ENCODE measurements at regions not wholly inside any gene's neighbourhood (a gene's known extent, or its start where the extent isn't known, plus 50 kb on each side); places are given as distances from the start of the nearest gene placed in this dataset.

DNA sequence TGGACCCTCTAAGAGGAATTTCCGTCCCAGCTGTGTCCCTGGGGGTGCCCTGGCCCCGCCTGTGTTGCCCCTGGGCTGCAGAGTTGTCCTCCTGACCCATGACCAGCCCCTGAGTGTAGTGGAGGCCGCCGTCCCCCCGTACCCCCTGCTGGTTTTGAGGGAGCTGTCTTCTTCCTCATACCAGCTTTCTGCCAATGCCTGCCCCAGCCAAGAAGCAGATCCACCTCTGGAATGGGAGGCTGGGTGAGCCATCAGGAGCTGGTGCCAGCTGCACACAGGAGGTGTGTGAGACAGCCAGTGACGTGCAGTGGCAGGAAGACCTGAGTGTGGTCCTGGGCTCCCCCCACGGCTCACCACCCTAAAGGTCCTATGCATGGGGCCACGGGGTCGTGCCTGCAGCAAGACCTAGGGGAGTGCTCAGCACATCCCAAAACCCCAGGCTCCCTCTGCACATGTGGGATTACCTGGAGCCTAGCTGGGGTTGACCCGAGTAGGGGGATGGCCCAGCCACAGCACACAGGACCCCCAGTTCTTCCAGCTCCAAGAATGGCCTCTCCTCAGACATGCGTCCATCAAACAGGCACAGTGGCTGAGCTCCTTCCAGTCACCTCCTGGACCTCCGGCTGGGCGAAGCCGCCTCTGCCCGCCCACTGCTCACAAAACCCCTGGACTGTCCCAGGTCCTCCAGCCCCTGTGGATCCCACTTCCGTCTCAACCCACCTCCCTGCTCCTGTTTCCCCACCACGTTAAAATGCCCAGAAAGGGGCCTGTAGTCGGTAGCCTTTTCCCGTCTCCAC is 647.6 kb downstream of the BRD1 start:
- DNase-seq = no peak

DNA sequence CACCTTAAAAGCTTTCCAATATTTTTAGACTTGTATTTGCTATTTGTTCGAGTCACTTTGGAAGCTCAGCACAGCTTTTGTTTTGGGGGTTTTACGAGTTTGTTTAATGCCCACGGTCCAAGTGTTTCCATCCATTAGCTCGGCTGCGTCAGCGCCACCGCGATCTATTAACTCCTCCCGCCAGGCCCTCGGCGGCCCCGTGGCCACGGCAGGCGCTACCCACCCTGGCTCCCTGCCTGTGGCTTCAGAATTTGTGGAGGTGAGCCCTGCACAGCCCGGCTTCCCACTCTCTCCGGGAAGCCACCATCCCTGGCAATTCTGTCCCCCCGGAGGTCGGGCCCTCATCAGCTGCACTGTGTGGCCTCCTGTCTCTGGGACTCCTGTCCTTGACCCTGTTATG is 648.5 kb downstream of the BRD1 start:
- no peak for DNase-seq

DNA sequence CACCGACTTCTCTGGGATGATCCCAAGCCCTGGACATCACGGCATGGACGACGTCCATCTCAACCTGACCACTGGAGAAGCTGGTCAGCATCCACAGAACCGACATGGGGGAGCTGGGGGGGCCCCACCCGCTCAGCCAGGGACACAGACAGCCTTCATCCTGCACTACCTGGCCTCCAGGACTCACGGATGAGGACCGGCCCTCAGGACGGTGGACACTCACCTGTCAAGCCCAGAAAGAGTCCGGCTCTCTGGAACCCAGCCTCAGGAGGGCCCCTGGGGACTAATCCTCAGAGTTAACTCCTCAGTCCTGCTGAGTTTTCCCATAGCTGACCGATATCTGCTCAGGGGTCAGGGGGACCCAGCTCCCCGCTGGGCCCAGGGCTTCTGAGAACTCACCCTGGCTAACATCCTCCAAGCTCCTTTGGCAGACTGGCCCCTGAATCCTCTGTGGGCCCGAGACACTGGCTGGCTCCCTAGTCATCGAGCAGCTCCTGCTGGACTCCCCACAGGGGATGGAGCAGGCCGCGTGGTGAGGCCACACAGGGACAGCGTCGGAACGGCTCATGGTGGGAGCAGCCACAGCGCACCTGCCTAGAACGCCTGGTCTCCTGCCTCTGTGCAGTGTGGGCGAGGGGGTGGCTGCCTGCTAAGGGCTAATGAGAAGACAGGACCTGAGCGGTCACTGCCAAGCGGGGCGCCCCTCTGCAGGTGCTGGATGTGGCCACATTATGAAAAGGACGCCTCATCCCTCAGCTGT is 649.2 kb downstream of the BRD1 start:
- no peak for DNase-seq

DNA sequence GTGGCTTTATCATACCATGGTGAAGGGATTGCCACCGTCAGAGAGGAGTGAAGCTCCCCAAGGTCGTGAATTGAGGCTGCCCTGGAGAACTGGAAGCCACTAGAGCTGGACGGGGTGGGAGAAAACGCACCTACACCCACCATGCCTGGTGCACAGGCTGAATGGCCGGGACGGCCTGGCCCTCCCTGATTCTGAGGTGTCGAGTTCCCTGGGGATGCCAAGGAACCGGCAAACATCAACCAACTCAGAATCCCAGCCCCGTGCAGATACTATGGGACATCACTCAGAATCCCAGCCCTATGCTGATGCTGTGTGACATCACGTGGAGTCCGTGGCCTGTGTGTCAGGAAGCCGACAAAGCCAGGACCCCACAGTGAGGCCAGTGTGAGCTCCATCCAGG is 650.0 kb downstream of the BRD1 start:
- no peak for DNase-seq

DNA sequence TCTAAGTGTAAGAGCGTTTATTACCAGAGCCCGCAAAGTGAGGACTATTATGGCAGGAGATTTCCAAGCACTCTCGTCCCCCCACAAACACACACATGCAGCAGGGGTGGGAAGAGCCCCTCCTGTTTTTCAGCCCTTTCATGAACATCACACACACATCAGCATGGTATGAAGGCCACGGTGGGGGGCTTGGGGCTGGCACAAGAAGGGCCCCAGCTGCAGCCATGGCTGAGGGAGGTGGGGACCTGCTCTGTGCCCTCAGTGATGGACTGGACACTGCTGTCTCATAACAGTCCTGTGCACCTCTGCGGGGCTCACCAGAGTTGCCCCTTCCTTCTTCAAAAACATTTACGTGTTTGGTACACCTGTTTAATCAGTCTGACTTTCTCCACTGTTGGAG is 650.7 kb downstream of the BRD1 start:
- DNase-seq = no peak

DNA sequence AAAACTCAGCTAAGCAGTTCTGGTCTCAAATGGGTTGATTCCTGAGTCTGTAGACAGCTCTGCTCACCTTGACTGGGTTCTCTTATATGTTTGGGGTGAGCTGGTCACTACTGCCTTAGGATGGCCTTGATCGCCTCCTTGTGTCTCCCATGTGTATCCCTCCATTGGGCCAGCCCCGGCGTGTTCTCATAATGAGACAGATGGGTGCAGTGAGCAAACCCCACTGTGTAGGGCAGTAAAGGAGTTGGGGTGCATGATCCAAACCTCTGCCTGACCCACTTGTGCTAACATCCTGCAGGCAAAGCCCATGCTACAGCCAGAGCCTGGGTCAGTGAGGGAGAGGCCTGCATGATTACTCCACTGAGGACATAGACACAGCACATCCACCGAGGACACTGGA is 657.6 kb downstream of the BRD1 start:
- DNase-seq = no peak

DNA sequence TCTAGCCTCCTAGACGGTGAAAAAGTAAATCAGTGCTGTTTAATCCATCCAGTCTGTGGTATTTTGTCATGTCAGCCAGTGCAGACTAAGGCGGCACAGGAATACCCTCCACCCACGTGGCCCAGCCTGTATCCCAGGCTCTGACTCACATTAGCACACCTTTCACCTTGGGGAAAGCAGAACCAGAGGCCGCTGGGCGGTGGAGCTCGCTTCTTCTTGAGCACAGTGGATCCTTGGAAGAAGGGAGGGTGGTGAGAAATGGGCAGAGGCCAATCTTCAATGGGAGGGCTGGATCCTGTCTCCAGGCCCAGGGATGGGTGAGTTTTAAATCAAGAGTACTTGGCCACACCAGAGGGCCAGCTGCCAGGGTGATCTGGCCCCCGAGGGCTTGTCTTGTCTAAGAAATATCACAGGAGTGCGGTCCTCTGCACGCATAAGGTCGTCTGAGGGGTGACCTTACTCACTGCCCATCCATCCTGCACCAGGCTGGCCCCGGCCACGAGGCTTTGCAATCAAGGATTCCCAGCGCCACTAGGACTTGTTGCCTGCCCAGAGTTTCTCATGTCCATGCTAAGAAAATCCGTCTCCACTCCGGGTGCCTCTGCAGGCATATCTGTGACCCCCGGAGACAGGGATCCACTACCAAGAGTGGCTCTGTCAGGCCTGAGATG is 658.5 kb downstream of the BRD1 start:
- no peak for DNase-seq

DNA sequence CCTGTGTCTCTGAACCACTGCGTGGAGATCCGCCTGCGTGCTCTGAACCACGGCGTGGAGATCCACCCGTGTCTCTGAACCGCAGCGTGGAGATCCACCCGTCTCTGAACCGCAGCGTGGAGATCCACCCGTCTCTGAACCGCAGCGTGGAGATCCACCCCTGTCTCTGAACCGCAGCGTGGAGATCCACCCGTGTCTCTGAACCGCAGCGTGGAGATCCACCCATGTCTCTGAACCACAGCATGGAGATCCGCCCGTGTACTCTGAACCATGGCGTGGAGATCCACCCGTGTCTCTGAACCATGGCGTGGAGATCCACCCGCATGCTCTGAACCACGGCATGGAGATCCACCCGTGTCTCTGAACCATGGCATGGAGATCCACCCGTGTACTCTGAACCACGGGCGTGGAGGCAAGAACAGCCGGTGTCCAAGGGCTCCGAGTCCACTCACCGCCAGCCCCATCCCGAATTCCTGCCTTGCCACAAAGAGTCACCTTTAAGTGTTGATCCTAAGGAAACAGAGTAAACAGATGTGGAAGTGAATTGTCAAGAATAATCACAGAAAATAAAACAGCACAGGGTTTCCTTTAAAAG is 659.4 kb downstream of the BRD1 start:
- DNase-seq = no peak

DNA sequence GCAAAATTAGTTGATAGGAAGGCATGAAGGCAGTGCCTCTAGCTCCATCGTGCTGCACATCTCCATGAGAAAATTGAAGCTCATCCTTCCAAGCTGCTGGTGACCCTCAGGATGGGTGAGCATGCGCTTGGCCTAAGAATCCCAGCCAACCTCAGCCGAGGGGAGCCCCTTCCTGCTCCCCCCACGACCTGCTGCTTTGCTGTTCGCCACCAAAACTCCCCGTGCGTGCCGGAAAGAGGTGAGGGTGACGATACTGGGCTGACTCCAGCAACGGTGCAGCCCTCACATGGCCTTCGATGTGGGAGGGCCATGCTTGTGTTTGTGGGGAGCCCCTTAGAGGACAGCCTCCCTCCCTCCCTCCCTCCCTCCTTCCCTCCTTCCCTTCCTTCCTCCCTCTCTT is 660.9 kb downstream of the BRD1 start:
- DNase-seq = no peak

DNA sequence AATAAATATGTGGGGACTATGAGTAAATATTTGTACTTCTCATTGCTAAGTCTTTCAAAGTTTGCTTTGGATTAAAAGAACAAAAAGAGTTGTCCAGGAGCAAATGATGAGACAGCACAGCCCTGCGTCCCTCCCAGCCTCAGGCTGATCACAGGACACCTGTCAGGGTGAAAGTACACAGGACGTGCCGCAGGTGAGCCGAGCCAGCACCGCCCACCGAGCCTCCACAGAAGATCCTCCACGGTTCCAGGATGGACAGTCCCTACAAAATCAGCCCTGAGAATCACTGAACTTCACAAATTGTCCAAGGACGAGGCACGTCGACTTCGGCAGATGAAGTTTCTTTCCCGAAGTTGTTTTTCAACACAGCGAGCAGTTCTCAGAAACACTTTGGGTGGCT is 661.5 kb downstream of the BRD1 start:
- DNase-seq = no peak

DNA sequence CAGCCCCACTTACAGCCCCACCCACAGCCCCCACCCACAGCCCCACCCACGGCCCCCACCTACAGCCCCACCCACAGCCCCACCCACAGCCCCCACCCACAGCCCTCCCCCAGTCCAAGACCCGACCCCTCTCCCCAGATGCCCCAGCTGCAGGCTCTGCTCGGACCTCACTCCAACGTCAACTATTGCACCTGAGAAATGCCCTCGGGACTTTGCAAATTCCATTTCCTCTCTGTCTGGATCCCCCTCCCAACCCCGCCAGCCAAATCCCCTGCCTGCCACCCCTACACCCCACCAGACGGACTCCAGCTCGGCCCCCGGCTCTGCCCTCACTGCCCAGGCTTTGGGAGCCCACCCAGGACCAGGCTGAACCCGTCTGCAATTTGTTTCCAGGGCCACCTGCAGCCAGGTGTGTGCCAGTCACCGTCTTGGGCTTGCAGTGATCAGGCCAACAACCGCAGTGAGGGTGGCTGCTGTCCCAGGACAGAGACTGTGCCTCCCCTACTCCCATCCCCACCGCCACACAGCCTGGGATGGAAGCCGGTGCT is 662.8 kb downstream of the BRD1 start:
- no peak for DNase-seq

DNA sequence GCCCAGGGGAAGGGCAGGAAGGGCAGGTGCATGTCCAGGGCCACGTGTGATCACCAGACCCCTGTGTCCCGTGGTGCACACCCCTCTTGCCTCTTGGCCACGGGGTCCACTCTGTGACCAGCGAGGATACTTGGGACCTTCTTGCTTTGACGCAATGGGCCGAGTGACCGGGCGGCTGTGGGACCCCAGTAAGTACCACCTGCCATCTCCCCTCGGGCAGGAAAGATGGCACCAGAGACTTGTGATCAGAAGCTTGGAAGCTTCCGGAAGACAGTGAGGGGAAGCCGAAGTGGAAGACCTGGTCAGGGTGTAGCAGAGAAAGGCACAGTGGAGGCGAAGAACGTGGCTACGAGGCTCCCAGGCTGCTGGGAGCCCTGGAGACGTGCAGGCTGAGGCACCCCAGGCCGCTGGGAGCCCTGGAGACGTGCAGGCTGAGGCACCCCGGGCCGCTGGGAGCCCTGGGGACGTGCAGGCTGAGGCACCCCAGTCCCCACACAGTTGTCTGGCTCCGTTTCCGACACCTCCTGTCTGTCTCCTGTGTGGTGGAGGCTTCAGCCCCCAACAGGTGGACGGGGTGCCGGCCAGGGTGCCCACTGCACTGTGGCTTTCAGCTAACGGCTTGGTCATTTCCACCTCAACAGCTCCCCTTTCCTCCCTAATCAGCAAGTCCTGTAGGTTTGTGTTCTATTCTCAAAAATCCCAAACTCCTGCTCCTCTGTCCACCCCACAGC is 663.5 kb downstream of the BRD1 start:
- no peak for DNase-seq

DNA sequence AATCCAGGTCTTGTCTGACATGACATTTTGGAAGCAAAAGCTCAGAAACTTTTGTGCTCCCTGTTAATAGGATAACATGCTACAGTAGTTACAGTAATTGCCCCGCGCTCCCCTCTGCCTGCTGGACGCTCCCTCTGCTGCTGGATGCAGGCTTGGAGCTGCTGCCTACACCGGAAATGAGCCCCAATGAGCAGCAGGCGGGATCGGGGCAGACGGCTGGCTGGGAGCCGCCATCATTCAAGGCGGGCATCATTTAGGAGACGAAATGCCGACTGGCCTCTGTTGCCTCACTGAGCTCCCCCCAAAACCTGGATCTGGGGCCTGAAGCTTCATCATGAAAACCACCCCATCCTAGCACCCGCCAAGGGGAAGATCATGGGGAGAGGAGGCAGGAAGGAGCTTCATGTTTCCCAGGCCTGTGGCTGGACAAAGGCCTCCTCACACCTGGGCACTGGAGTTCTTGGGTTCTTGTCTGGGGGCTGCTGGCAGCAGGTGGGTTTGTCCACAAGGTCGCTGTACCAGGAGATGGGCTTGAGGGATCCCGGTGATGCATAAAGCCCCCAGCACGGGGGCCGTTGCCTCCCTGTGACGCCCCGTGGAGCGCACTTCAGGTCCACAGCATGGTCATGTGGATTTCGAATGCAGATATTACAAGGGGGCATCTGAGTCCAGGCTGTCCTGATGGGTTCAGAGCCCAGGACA is 664.3 kb downstream of the BRD1 start:
- no peak for DNase-seq

DNA sequence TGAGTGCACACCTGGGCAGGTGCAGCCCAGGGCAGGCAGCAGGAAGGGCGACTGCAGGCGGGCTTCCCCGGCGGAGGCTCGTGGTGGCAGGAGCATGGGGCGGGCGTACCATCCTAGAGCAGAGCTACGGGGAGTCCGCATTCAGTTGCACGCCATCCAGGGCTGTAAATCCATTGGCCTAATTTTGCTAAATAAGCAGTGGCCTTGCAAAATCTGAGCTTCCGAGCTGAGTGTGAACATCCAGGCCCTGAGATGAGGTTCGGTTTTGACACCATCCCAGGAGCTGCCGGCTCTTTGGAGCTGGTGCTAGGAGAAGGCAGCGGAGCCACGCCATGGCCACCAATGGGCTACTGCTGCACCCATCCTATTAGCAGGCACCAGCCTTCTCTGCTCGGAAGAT is 664.8 kb downstream of the BRD1 start:
- no peak for DNase-seq

DNA sequence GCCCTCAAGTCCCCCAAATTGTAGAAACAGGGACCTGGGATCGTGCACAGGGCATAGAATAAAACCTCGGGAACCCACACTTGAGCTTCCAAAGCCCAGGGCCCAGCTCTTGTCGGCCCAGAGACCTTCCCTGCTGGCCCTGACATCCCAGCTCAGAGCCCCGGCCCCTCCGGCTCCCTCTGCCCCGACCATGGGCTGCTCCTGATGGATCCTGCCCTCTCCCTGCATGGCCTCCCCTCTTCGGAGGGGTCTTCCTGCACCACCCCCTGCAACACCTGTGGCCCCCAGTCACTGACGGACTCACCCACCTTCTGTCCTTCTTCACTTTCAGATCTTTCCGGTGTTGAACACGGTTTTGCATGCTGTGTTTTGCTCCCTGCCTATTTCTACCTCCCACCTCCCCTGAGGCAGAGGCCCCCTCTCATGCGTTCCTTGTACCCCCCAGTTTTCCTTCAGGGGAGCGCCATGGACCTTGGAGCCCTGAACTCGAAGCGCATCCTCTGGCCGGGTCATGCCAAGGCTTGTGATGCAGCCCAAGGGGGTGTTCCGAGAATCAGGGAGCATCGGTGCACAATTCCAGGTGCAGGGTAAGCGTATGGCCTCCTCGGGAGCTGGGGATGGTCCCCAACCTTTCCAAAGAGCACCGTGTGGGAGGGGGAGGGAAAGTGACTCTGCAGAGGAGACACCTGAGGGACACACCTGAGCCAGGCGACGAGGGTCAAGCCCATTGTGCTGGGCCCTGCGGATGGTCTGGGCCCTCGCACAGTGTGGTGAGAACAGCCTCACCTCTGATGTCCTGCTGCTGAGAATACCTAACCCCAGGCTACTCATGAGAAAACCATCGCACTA is 666.4 kb downstream of the BRD1 start:
- no peak for DNase-seq

DNA sequence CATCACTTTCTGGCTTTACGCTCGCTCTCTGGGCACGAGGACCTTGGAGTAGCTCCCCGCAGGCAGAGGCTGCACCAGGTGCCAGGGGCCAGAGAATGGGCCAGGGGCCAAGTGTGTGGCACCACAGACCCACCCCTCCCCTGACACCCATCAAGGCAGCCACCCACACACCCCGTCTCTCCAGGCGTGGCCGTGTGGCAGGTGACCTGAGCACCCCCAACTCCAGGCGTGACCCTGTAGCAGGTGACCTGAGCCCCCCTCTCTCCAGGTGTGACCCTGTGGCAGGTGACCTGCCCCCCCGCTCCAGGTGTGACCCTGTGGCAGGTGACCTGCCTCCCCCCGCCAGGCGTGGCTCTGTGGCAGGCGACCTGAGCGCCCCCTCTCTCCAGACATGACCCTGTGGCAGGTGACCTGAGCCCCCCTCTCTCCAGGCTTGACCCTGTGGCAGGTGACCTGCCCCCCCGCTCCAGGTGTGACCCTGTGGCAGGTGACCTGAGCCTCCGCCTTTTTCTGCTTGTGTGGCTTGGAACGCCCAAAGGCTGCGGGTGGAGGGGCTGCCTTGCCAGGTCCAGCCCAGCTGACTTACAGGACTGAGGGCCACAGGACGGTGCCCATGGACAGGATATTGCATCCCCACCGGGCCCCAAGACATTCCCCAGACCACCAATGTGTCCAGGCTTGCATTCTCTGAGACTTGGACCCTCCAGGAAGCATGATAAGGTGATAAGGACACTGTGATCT is 667.2 kb downstream of the BRD1 start:
- DNase-seq = no peak

DNA sequence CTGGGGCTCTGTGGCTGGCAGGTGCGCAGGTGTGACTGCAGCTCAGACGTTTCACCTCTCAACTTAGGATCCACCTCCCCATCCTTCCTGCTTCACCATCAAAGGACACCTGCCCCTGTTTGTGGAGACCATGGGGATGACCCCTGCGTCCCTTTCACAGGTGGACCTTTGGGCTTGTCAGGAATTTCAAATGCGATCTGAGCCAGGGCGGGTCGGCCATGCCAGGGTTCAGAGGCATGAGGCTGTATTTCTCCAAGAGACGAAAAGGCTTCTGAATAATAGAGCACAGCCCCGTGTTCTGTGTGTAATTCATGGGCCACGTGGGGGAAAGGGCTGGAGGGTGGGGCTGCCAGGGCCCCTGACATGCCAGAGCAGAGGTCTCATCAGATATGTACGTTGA is 668.0 kb downstream of the BRD1 start:
- no peak for DNase-seq

DNA sequence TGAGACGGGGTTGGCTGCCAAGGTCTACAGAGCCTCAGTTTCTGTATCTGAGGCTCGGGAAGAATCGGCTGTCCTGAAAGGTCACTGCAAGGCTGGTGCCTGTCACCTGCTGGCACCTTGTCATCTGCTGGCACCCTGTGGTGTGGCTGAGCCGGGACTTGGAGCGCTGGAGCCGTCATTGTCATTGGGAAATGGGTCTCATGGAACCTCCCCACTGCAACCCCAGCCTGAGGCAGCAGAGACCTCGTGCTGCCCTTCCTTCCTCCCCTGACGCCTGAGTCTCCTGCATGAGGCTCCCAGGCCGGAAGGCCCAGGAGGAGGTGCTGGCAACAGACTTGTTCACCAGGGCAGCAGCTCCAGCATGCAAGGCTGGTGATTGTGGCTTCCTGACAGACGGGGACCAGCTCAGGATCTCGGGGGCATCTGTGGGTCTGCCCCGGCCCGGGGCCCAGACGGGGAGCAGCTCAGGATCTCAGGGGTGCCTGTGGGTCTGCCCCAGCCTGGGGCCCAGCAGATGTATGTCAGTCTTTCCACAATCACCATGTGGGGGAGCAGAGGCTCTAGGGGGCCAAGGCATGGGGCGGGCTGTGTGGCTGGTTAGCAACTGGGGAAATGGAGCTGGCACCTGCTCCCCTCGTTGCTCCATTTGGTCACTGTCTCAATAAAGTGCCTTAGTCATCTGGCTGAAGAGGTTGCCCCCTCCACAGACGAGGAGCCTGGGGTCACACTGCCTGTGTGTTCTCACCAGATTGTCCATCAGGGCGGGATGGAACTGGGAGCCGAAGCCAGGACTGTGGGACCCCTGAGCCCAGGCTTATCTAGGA is 668.7 kb downstream of the BRD1 start:
- DNase-seq = no peak

Measured in femur (tissue), 1 donor.